ENCODE measurements at regions not wholly inside any gene's neighbourhood (a gene's known extent, or its start where the extent isn't known, plus 50 kb on each side); places are given as distances from the start of the nearest gene placed in this dataset.

GRCh38 chr1:164902491-164902890 lies 343.5 kb downstream of the PBX1 start:
- no peak for TF ChIP-seq CTCF (IDR thresholded peaks at IDR 0.05; ENCODE audit: unreplicated experiment)
- no peaks in the 10 kb centered on the region for H3K9me3 Mint-ChIP-seq (ENCODE audit: unreplicated experiment)
- H3K36me3 Mint-ChIP-seq (ENCODE audit: low read depth, unreplicated experiment), result no peaks in the 10 kb centered on the region
- H3K27me3 Mint-ChIP-seq (ENCODE audit: unreplicated experiment), result no peaks in the 10 kb centered on the region
- no peak for DNase-seq (ENCODE audit: low spot score)
- no peak overlapping the region for H3K4me3 Mint-ChIP-seq (ENCODE audit: unreplicated experiment)
- H3K27ac Mint-ChIP-seq (ENCODE audit: unreplicated experiment), result no peak overlapping the region
- H3K4me1 Mint-ChIP-seq (ENCODE audit: unreplicated experiment), result no peaks in the 10 kb centered on the region

All from endothelial cell (in vitro differentiated cells).